SK-N-SH treated with all-trans-retinoic acid at 6 μM for 48 hours (cell line): ENCODE measurements at regions not wholly inside any gene's neighbourhood (a gene's known extent, or its start where the extent isn't known, plus 50 kb on each side); places are given as distances from the start of the nearest gene placed in this dataset.

Experiments
- BACH2 ChIP-seq: fragments of 250-450 bp; sonication (Bioruptor Pico); IDR thresholded peaks from 2 replicates; pipeline ENCODE4 v1.9.0; 2021; ENCODE audit warnings: mild to moderate bottlenecking, borderline replicate concordance
- POU6F1 ChIP-seq: fragments of 250-450 bp; sonication (Bioruptor Pico); IDR thresholded peaks from 2 replicates; pipeline ENCODE4 v1.8.0; 2021; ENCODE audit warnings: low read depth, mild to moderate bottlenecking, moderate library complexity, borderline replicate concordance
- RARB ChIP-seq: fragments of 250-450 bp; sonication (Bioruptor Pico); IDR thresholded peaks from 2 replicates; pipeline ENCODE4 v1.8.0; 2021; ENCODE audit warnings: mild to moderate bottlenecking, moderate library complexity
- ZFP30 ChIP-seq: fragments of 450-650 bp; formaldehyde crosslinking; IDR thresholded peaks from 2 replicates; pipeline ENCODE4 v1.5.0; 2022; ENCODE audit warnings: mild to moderate bottlenecking, moderate library complexity
- TF ChIP-seq, protein P1 (sequence below): fragments of 250-450 bp; sonication (Bioruptor Pico); IDR thresholded peaks from 2 replicates; pipeline ENCODE4 v1.5.1; 2020; ENCODE audit warnings: low read depth, mild to moderate bottlenecking, moderate library complexity

DNA sequence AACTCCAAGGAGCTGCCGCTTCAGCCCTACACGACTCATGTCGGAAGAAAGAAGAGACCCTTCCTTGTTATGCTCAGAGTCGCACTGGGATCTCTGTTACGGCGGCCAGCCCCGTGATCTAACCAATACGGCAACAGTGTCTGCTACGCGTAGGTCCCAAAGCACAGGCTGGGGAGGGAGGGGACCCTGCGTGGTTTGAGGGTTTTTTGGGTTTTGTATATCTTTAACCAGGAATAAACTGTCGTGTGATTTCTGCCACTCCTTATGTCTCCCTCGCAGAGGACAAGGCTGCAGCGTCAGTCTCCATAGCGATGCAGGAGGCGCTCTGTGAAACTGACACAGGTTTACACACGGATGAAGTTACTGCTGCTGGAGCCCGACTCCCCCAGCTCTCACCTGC, 60.0 kb upstream of the DIO3 start:
- TF ChIP-seq BACH2 (CRISPR knock-in tag) (no peak), ZFP30 (CRISPR knock-in tag) (no peak), RARB (no peak), POU6F1 (no peak)
- TF ChIP-seq, protein P1, sequence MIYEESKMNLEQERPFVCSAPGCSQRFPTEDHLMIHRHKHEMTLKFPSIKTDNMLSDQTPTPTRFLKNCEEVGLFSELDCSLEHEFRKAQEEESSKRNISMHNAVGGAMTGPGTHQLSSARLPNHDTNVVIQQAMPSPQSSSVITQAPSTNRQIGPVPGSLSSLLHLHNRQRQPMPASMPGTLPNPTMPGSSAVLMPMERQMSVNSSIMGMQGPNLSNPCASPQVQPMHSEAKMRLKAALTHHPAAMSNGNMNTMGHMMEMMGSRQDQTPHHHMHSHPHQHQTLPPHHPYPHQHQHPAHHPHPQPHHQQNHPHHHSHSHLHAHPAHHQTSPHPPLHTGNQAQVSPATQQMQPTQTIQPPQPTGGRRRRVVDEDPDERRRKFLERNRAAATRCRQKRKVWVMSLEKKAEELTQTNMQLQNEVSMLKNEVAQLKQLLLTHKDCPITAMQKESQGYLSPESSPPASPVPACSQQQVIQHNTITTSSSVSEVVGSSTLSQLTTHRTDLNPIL (CRISPR knock-in tag): no peak
